ENCODE measurements at regions not wholly inside any gene's neighbourhood (a gene's known extent, or its start where the extent isn't known, plus 50 kb on each side); places are given as distances from the start of the nearest gene placed in this dataset.
"Not testable (repeated sequence)": the region's sequence is repeated elsewhere in the genome, so short reads cannot be mapped to it uniquely, and the experiment has no call there.

- DNase-seq: no peak
Observed at GRCh38 chr11:116328851-116329250, 443.9 kb downstream of the BUD13 start.

DNA sequence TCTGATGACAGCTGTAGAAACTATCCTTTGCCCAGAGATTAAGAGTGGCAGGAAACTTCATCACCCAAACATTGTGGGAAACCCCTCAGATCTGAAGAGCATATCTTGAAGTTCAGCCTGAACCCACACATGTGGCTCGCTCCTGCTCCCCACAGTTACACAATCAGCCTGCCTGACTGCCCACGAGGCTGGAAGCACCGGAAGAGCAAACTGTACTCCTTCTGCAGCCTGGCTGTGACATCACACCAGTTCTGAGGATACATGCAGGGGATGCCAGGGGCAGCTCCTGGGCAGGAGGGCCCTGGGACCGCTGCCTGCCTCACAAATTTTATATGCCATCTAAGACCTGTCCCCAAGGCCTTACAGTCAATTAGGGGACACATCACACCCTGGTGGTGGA, 444.4 kb downstream of the BUD13 start:
- DNase-seq: no peak

- DNase-seq: no peak
Observed at GRCh38 chr11:116326146-116326545, 446.6 kb downstream of the BUD13 start.

GRCh38 chr11:116325247-116325646, 447.5 kb downstream of the BUD13 start:
- no peak for DNase-seq

DNA sequence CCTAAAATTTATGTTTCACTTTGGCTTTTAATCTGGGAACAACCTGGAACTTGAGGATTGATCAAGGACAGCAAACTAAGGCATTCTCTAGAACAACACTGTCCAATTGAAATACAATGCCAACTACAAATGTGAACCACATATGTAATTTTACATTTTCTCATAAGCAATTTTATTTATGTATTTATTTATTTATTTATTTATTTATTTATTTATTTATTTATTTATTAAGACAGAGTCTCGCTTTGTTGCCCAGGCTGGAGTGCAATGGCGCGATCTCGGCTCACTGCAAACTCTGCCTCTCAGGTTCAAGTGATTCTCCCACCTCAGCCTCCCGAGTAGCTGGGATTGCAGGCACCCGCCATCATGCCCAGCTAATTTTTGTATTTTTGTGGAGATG, 448.7 kb downstream of the BUD13 start:
- DNase-seq: not testable (repeated sequence)

DNA sequence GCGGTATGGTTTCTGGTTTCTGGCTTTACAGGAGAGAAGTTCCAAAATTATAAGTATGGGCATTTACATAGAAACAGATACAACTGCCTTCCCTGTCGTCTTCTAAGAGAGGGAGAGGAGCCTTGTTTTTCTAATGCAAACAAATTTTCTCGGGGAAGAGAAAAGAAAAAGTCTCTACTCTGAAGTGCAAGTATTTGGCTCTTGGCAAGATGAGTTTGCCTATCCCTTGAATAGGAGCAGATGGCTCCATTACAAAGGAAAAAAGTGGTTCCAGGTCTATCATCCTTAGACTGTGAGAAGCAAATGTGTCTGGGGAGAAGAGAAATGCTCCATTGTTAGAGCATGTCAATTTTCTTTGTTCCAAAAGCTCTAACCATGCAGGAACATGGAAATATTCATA, 455.6 kb downstream of the BUD13 start:
- no peak for DNase-seq

DNA sequence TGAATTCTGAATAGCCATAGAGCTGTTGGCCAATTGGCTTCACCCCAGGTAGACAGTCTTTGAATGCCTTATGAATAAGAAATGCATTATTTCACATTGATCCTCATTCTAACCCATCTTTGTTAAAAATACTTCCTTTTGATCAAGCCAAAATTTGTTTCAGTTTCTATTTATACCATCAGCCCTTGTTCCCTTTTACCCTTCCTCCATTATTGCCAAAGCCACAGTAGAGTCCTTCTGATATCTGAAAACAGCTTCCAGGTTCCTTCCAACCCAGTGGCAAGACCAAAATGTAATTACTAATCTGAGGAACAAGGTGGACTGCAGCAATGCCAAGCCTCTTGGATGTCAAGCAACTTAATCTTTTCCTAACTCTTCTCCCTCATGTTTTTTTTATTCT, 458.8 kb downstream of the BUD13 start:
- no peak for DNase-seq

- no peak for DNase-seq
Observed at GRCh38 chr11:116312570-116313391, 460.0 kb downstream of the BUD13 start.

- DNase-seq: no peak
Observed at GRCh38 chr11:116311206-116311605, 461.6 kb downstream of the BUD13 start.

- no peak for DNase-seq
Observed at GRCh38 chr11:116310698-116311097, 462.1 kb downstream of the BUD13 start.

DNA sequence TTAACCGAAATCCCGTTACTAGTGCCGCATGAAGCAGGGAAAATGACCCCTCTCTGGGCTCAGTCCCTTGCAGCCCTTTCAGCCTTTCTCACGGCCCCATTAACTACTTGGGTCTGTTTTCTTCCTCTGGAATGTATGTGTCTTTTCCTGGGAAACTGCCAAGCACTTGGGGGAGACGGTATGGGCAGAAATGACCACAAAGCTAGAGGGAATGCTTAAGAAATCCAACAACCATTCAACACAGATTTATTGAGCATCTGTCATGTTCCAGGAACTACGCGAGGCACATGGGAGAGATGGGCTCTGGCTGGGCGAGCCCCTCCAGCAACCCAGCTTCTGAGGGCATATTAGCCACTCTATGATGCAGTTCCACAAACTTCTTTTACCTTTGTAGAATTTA, 462.6 kb downstream of the BUD13 start:
- DNase-seq: no peak

- no peak for DNase-seq
Observed at GRCh38 chr11:116309446-116309845, 463.3 kb downstream of the BUD13 start.

GRCh38 chr11:116302756-116303155, 470.0 kb downstream of the BUD13 start:
- DNase-seq: no peak

GRCh38 chr11:116301141-116301540, 471.6 kb downstream of the BUD13 start:
- no peak for DNase-seq

DNA sequence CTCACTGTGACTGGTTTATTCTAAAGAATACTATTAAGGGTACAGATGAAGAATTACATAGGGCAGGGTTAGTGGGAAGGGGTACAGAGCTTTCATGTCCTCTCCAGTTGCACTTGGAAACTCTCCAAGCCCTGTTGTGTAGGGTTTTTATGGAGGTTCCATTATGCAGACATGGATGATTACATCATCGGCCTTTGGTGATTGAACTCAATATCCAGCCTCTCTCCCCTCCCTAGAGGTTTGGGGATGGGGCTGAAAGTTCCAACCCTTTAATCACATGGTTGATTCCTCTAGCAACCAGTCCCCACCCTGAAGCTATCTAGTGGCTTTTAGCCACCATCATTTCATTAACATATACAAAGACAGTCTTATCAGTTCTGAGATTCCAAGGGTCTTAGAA, 472.6 kb downstream of the BUD13 start:
- no peak for DNase-seq

- no peak for DNase-seq
Observed at GRCh38 chr11:116294630-116295029, 478.2 kb downstream of the BUD13 start.

GRCh38 chr11:116287866-116288265, 484.9 kb downstream of the BUD13 start:
- DNase-seq: no peak

DNA sequence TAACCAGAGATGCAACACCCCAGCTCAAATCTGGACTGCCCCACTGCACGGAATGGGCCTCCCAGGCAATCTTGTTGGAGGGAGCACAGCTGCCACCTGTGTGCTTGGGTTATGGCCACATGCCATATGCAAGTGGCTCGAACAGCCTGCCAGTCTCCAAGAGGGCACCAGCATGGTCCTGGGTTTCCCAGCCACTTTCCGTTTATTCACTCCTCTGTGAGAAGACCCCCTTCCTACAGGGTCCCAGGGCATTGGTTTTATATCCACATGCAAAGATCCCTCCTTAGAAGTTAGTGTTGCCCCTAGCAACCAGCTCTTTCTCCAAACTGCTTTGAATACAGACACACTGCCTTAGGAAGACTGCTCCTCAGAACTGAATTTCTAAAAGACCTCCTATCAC, 487.8 kb downstream of the BUD13 start:
- no peak for DNase-seq

GRCh38 chr11:116283300-116283699, 489.5 kb downstream of the BUD13 start:
- DNase-seq: no peak

- DNase-seq: no peak
Observed at GRCh38 chr11:116282481-116282880, 490.3 kb downstream of the BUD13 start.

- no peak for DNase-seq
Observed at GRCh38 chr11:116281173-116282160, 491.3 kb downstream of the BUD13 start.

GRCh38 chr11:116279511-116279910, 493.3 kb downstream of the BUD13 start:
- no peak for DNase-seq

- DNase-seq: no peak
Observed at GRCh38 chr11:116278076-116278475, 494.7 kb downstream of the BUD13 start.

Measured in CD4-positive, alpha-beta T cell treated with Interferon alpha-2 for 1 hour (primary cell).